Astrocyte of the spinal cord (primary cell): ENCODE measurements at regions not wholly inside any gene's neighbourhood (a gene's known extent, or its start where the extent isn't known, plus 50 kb on each side); places are given as distances from the start of the nearest gene placed in this dataset.
"Not testable (repeated sequence)": the region's sequence is repeated elsewhere in the genome, so short reads cannot be mapped to it uniquely, and the experiment has no call there.

Source experiments
- DNase-seq: peaks from one replicate; pipeline ENCODE4 v3.0.0; 2011; ENCODE audit warnings: low read depth, low spot score
- H3K4me3 ChIP-seq: 2 replicates; pipeline ENCODE4 v1.5.1; 2011; ENCODE audit warnings: low read depth, mild to moderate bottlenecking, low read length, moderate library complexity
- in situ Hi-C: cut with HindIII; loops from 2 replicates; pipeline ENCODE4 v1.10.0; 2017; ENCODE audit warnings: low sequenced_read_pairs
- TF ChIP-seq, protein P1 (sequence below): IDR thresholded peaks from 2 replicates; pipeline ENCODE4 v1.5.1; 2012; ENCODE audit warnings: low read depth, mild to moderate bottlenecking, low read length, inconsistent platforms

DNA sequence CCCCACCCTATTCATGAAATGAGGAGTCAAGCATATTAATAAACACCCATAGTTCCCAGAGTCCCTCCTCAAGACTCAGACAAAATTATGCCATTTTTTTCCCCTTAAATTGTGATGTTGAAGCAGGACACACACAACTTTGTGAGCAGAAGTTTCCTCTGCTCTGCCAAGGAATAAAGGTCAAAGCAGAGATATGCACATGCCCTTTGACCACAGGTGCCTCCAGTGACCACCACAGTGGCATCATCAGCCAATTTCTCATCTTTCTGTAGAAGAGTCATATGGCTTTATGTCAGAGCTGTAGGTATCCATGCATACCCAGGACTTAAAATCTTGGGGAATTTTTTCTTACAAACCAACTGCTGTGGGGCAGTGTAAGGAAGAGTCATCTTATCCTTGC lies 304.4 kb upstream of the GADL1 start:
- DNase-seq, result no peak
- in situ Hi-C loops, result no loop called here
- TF ChIP-seq, protein P1, sequence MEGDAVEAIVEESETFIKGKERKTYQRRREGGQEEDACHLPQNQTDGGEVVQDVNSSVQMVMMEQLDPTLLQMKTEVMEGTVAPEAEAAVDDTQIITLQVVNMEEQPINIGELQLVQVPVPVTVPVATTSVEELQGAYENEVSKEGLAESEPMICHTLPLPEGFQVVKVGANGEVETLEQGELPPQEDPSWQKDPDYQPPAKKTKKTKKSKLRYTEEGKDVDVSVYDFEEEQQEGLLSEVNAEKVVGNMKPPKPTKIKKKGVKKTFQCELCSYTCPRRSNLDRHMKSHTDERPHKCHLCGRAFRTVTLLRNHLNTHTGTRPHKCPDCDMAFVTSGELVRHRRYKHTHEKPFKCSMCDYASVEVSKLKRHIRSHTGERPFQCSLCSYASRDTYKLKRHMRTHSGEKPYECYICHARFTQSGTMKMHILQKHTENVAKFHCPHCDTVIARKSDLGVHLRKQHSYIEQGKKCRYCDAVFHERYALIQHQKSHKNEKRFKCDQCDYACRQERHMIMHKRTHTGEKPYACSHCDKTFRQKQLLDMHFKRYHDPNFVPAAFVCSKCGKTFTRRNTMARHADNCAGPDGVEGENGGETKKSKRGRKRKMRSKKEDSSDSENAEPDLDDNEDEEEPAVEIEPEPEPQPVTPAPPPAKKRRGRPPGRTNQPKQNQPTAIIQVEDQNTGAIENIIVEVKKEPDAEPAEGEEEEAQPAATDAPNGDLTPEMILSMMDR, result no peak
- no peak overlapping the region for H3K4me3 ChIP-seq

DNA sequence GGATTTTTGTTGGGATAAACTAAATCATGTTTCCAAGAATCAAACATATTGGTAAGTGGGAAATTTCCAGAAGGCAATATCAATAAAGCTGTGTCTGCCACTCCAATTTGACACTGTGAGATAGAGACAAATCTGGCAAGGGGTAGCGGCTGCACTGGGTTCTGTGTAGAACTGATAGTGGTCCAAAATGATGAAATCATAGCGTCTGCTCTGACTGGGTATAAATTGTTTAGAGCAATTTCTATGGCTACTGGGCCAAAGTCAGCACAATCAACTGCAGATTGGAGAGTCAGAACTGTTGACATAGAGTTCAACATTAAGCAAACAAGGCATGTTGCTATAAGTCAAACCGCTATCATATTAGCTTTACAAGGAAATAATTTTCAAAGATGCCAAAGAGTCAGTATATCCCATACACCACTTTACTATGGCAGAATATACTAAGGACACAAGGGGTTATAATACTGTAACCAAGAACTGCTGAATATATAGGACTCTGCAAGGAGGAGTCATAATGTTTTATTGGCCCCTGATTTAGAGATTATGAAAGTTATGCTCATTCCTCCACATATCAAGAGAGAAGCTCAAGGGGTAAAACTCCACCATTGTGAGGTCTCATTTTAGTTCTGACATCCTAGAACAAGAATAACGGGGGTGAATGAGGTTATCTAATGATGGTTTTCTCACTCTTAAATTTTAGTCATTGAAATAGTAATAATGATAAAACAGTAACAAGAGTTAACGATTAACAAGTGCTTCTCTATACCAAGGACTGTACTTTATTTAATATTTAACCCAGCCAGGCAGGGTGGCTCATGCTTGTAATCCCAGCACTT lies 309.7 kb upstream of the GADL1 start:
- TF ChIP-seq, protein P1, result no peak
- H3K4me3 ChIP-seq, result no peak overlapping the region
- in situ Hi-C loops, result no loop called here
- no peak for DNase-seq

DNA sequence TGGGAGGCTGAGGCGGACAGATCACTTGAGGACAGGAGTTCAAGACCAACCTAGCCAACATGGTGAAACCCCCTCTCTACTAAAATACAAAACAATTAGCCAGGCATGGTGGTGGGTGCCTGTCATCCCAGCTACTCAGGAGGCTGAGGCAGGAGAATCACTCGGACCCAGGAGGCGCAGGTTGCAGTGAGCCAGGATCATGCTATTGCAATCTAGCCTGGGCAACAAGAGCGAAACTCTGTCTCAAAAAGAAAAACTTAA lies 310.3 kb upstream of the GADL1 start:
- H3K4me3 ChIP-seq, in situ Hi-C loops, DNase-seq: not testable (repeated sequence)

DNA sequence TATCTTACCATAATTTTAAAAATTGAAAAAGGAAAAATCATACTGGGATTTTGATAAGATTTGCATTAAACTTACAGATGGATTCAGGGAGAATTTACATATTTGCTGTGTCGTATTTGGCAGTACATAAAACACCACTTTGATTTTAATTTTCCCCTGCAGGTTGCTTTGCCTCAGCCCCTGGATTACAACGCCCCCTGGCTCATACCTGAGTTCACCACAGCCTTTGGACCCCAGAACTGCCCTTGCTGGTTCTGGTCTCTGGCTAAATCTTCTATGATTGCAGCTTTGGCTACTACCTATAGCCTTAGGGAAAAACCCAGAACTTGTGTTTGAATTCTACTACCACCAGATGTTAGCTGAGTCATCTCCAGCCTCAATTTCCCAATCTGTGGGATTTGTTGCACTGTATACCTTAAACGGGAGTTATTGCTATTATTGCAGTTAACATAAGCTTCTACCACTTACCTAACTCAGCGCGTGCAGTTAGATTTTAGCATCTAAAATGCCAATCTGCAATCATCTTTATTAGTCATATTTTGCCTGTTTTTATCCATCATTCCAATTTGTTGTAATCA lies 315.7 kb upstream of the GADL1 start:
- DNase-seq, result no peak
- no peak overlapping the region for H3K4me3 ChIP-seq
- TF ChIP-seq, protein P1, result no peak
- in situ Hi-C loops, result no loop called here

DNA sequence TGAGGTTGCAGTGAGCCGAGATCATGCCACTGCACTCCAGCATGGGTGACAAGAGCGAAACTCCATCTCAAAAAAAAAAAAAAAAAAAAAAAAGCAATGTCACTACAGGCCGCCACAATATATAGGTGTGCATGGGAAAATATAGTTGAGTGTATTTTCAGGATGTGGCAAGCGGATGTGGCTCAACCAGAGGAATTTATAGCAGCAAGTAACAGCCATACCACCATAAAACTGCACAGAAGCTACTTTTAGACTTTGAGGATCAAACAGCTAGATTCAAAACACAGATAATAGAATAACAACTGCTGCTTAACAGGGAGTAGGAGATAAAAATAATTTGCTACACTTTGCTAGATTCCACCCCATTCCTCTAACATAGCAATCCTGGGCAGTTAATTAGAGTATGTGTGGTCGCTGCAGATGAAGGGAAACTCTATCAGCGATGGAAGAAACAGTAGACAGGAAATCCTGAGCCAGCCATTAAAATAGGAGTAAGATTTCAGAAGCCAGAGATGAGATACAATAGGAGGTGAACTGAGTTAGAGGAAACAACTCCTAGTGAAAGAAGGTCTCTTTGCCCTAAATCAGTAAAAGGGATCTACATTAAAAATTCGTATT lies 318.7 kb upstream of the STT3B start:
- no peak for DNase-seq
- no peak overlapping the region for H3K4me3 ChIP-seq
- TF ChIP-seq, protein P1, result no peak
- in situ Hi-C loops, result no loop called here

DNA sequence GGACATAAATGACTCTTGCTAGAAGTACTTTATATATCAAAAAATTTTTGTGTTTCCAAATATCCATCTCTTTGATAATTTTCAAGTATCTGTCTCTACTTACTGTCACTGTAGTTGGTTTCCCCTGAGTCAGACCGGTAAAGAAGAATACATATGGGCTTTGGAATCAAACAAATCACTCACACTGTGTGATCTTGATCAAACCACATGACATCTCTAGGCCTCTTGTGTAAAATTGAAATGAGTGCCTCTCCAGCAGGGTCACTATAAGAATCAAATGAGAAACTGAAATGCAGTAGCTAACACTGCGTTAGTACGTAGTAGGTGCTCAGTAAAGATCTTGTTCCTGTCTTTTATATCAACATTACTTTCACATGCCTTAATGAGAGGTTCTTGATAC lies 314.6 kb upstream of the STT3B start:
- in situ Hi-C loops, result no loop called here
- no peak overlapping the region for H3K4me3 ChIP-seq
- TF ChIP-seq, protein P1, result no peak
- no peak for DNase-seq
